ENCODE measurements at regions not wholly inside any gene's neighbourhood (a gene's known extent, or its start where the extent isn't known, plus 50 kb on each side); places are given as distances from the start of the nearest gene placed in this dataset.

GRCh38 chr6:166776571-166776970, 149.5 kb upstream of the RPS6KA2 start:
- no peak for DNase-seq (ENCODE audit: low read depth in 4 of 4, low spot score in 3 of 4)

GRCh38 chr6:166775923-166776220, 148.8 kb upstream of the RPS6KA2 start:
- DNase-seq (ENCODE audit: low read depth in 4 of 4, low spot score in 3 of 4) = no peak

- peak; percentile 25 to 63 (median 56) for DNase-seq (ENCODE audit: low read depth in 4 of 4, low spot score in 3 of 4)
Observed at GRCh38 chr6:166775180-166775922, 148.3 kb upstream of the RPS6KA2 start.

- DNase-seq (ENCODE audit: low read depth in 4 of 4, low spot score in 3 of 4) = no peak
Observed at GRCh38 chr6:166774770-166775169, 147.7 kb upstream of the RPS6KA2 start.

GRCh38 chr6:166774292-166774691, 147.2 kb upstream of the RPS6KA2 start:
- DNase-seq (ENCODE audit: low read depth in 4 of 4, low spot score in 3 of 4) = no peak

- DNase-seq (ENCODE audit: low read depth in 4 of 4, low spot score in 3 of 4) = no peak
Observed at GRCh38 chr6:166772518-166772917, 145.5 kb upstream of the RPS6KA2 start.

- no peak for DNase-seq (ENCODE audit: low read depth in 4 of 4, low spot score in 3 of 4)
Observed at GRCh38 chr6:166771701-166772100, 144.7 kb upstream of the RPS6KA2 start.

GRCh38 chr6:166770216-166771116, 143.4 kb upstream of the RPS6KA2 start:
- no peak for DNase-seq (ENCODE audit: low read depth in 4 of 4, low spot score in 3 of 4)

- no peak for DNase-seq (ENCODE audit: low read depth in 4 of 4, low spot score in 3 of 4)
Observed at GRCh38 chr6:166769648-166770047, 142.6 kb upstream of the RPS6KA2 start.

- no peak for DNase-seq (ENCODE audit: low read depth in 4 of 4, low spot score in 3 of 4)
Observed at GRCh38 chr6:166768761-166769160, 141.7 kb upstream of the RPS6KA2 start.

GRCh38 chr6:166767230-166767629, 140.2 kb upstream of the RPS6KA2 start:
- DNase-seq (ENCODE audit: low read depth in 4 of 4, low spot score in 3 of 4) = no peak

GRCh38 chr6:166766769-166767168, 139.7 kb upstream of the RPS6KA2 start:
- no peak for DNase-seq (ENCODE audit: low read depth in 4 of 4, low spot score in 3 of 4)

GRCh38 chr6:166765234-166765541, 138.1 kb upstream of the RPS6KA2 start:
- no peak for DNase-seq (ENCODE audit: low read depth in 4 of 4, low spot score in 3 of 4)

- DNase-seq (ENCODE audit: low read depth in 4 of 4, low spot score in 3 of 4) = no peak
Observed at GRCh38 chr6:166764473-166765233, 137.6 kb upstream of the RPS6KA2 start.

- DNase-seq (ENCODE audit: low read depth in 4 of 4, low spot score in 3 of 4) = no peak
Observed at GRCh38 chr6:166763606-166764472, 136.8 kb upstream of the RPS6KA2 start.

- DNase-seq (ENCODE audit: low read depth in 4 of 4, low spot score in 3 of 4) = no peak
Observed at GRCh38 chr6:166761801-166762200, 134.8 kb upstream of the RPS6KA2 start.

GRCh38 chr6:166760288-166760687, 133.2 kb upstream of the RPS6KA2 start:
- no peak for DNase-seq (ENCODE audit: low read depth in 4 of 4, low spot score in 3 of 4)

- no peak for DNase-seq (ENCODE audit: low read depth in 4 of 4, low spot score in 3 of 4)
Observed at GRCh38 chr6:166758136-166758704, 131.2 kb upstream of the RPS6KA2 start.

- peak in 1 of 4 donors; percentile 25 for DNase-seq (ENCODE audit: low read depth in 4 of 4, low spot score in 3 of 4)
Observed at GRCh38 chr6:166757232-166758135, 130.4 kb upstream of the RPS6KA2 start.
